ENCODE measurements at regions not wholly inside any gene's neighbourhood (a gene's known extent, or its start where the extent isn't known, plus 50 kb on each side); places are given as distances from the start of the nearest gene placed in this dataset.

DNA sequence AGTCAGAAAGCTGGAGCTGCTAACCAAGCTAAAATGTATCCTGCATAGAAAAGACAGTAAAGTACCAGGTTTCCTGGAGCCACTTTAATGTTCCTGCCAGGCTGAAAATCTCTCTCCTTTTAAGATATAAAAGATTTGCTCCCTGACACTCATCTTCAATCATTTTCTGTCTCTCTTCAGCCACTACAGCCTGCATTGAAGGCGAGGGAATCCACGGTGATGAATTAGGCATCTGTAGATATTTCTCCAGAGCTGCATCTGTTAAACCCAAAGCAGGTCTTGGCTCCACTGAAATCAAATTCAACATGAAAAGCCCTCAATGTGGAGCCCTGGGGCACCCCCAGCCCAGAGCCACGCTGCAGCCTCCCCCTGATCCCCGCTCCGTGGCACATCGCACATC, 94.7 kb upstream of the CRHR1 start:
- ChIA-PET POLR2A (no interaction called here), CTCF (ENCODE audit: low intra/inter-chr PET ratio, low total read pairs) (no interaction called here)
- FAIRE-seq (no peak), ATAC-seq (no peak), DNase-seq (ENCODE audit: low spot score) (no peak)
- in situ Hi-C loops (cut with HindIII; ENCODE audit: extremely low pct_ligation_motif_present, low pct_unique_long_range_greater_than_20kb) = no loop called here
- no peaks in the 10 kb centered on the region for H3K79me2 ChIP-seq (ENCODE audit: insufficient read depth, low read length)
- peaks cover 11 to 69% of the 10 kb centered on the region in 2 experiments for H3K27me3 ChIP-seq (ENCODE audit: control insufficient read depth in 1 of 2, insufficient read depth in 2 of 2, low read length in 2 of 2)
- WGBS (ENCODE audit: low lambda C conversion rate) = under 1% methylated on average over 6 of the region's 6 CpGs
- H4K20me1 ChIP-seq (ENCODE audit: insufficient read depth, low read length) = no peaks in the 10 kb centered on the region; the same call in 1 of the 2 replicates
- H3K9ac ChIP-seq (ENCODE audit: insufficient read depth, low read depth, low read length) = no peak overlapping the region
- intact Hi-C loops (cut with micrococcal nuclease; ENCODE audit: unreplicated experiment) = no loop called here
- TF ChIP-seq NR2F2 (IDR thresholded peaks at IDR 0.05; ENCODE audit: borderline replicate concordance, low read depth) (no peak), RFX5 (IDR thresholded peaks at IDR 0.05; ENCODE audit: low read depth, low read length) (no peak), ZNF567 (CRISPR knock-in tag; IDR thresholded peaks at IDR 0.05; ENCODE audit: borderline replicate concordance) (no peak), SNRNP70 (IDR thresholded peaks at IDR 0.05; ENCODE audit: low read depth, low read length) (no peak), ATAD3A (CRISPR knock-in tag; IDR thresholded peaks at IDR 0.05) (no peak), MXI1 (IDR thresholded peaks at IDR 0.05; ENCODE audit: borderline replicate concordance, low read depth, low read length) (no peak), RORA (CRISPR knock-in tag; IDR thresholded peaks at IDR 0.05) (no peak), MED1 (CRISPR knock-in tag; IDR thresholded peaks at IDR 0.05) (no peak), ZFP41 (CRISPR knock-in tag; IDR thresholded peaks at IDR 0.05; ENCODE audit: borderline replicate concordance) (no peak), RAD21 (CRISPR knock-in tag; IDR thresholded peaks at IDR 0.05) (no peak), ZNF17 (CRISPR knock-in tag; IDR thresholded peaks at IDR 0.05) (no peak)
- TF ChIP-seq, protein P1, sequence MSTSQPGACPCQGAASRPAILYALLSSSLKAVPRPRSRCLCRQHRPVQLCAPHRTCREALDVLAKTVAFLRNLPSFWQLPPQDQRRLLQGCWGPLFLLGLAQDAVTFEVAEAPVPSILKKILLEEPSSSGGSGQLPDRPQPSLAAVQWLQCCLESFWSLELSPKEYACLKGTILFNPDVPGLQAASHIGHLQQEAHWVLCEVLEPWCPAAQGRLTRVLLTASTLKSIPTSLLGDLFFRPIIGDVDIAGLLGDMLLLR (CRISPR knock-in tag; IDR thresholded peaks at IDR 0.05) = no peak
- TF ChIP-seq, protein P2, sequence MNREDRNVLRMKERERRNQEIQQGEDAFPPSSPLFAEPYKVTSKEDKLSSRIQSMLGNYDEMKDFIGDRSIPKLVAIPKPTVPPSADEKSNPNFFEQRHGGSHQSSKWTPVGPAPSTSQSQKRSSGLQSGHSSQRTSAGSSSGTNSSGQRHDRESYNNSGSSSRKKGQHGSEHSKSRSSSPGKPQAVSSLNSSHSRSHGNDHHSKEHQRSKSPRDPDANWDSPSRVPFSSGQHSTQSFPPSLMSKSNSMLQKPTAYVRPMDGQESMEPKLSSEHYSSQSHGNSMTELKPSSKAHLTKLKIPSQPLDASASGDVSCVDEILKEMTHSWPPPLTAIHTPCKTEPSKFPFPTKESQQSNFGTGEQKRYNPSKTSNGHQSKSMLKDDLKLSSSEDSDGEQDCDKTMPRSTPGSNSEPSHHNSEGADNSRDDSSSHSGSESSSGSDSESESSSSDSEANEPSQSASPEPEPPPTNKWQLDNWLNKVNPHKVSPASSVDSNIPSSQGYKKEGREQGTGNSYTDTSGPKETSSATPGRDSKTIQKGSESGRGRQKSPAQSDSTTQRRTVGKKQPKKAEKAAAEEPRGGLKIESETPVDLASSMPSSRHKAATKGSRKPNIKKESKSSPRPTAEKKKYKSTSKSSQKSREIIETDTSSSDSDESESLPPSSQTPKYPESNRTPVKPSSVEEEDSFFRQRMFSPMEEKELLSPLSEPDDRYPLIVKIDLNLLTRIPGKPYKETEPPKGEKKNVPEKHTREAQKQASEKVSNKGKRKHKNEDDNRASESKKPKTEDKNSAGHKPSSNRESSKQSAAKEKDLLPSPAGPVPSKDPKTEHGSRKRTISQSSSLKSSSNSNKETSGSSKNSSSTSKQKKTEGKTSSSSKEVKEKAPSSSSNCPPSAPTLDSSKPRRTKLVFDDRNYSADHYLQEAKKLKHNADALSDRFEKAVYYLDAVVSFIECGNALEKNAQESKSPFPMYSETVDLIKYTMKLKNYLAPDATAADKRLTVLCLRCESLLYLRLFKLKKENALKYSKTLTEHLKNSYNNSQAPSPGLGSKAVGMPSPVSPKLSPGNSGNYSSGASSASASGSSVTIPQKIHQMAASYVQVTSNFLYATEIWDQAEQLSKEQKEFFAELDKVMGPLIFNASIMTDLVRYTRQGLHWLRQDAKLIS (CRISPR knock-in tag; IDR thresholded peaks at IDR 0.05) = no peak
- TF ChIP-seq, protein P3, sequence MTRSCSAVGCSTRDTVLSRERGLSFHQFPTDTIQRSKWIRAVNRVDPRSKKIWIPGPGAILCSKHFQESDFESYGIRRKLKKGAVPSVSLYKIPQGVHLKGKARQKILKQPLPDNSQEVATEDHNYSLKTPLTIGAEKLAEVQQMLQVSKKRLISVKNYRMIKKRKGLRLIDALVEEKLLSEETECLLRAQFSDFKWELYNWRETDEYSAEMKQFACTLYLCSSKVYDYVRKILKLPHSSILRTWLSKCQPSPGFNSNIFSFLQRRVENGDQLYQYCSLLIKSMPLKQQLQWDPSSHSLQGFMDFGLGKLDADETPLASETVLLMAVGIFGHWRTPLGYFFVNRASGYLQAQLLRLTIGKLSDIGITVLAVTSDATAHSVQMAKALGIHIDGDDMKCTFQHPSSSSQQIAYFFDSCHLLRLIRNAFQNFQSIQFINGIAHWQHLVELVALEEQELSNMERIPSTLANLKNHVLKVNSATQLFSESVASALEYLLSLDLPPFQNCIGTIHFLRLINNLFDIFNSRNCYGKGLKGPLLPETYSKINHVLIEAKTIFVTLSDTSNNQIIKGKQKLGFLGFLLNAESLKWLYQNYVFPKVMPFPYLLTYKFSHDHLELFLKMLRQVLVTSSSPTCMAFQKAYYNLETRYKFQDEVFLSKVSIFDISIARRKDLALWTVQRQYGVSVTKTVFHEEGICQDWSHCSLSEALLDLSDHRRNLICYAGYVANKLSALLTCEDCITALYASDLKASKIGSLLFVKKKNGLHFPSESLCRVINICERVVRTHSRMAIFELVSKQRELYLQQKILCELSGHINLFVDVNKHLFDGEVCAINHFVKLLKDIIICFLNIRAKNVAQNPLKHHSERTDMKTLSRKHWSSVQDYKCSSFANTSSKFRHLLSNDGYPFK (CRISPR knock-in tag; IDR thresholded peaks at IDR 0.05; ENCODE audit: borderline replicate concordance) = no peak
- no TSS peak for BruUV-seq (replicated peaks)
- H2AFZ ChIP-seq (ENCODE audit: low read length) = no peak overlapping the region
- no peak overlapping the region for H3K4me3 ChIP-seq (replicated peaks in 1 of 3; ENCODE audit: insufficient read depth in 1 of 3, low read depth in 2 of 3, low read length in 3 of 3)
- no peaks in the 10 kb centered on the region for H3K36me3 ChIP-seq (replicated peaks in 1 of 2; ENCODE audit: control insufficient read depth in 1 of 2, insufficient read depth in 2 of 2, low read length in 2 of 2)
- no peak overlapping the region for H3K4me2 ChIP-seq (ENCODE audit: low read depth, low read length)
- no peak overlapping the region for H3K27ac ChIP-seq (ENCODE audit: extremely low read length, insufficient read depth, low read length)
- no peaks in the 10 kb centered on the region for H3K9me3 ChIP-seq (ENCODE audit: low read length)
- H3K4me1 ChIP-seq (ENCODE audit: insufficient read depth, low read length) = no peaks in the 10 kb centered on the region
